H9 (cell line): ENCODE measurements at regions not wholly inside any gene's neighbourhood (a gene's known extent, or its start where the extent isn't known, plus 50 kb on each side); places are given as distances from the start of the nearest gene placed in this dataset.

Source experiments
- DNase-seq: peaks from one replicate; pipeline ENCODE4 v3.0.0-alpha.2; 2017
- H2AFZ ChIP-seq: one replicate; pipeline ENCODE4 v1.6.1; 2013; ENCODE audit warnings: mild to moderate bottlenecking, low read length, control low read depth, moderate library complexity
- H2AK5ac ChIP-seq: 2 replicates; pipeline ENCODE4 v1.6.1; 2013; ENCODE audit warnings: low read length, control low read depth, mixed read lengths; ENCODE audit not compliant: insufficient read length
- H2BK120ac ChIP-seq: one replicate; pipeline ENCODE4 v1.6.1; 2013; ENCODE audit warnings: low read depth, mild to moderate bottlenecking, low read length, control low read depth, inconsistent platforms; ENCODE audit not compliant: poor library complexity, severe bottlenecking
- H2BK12ac ChIP-seq: 2 replicates; pipeline ENCODE4 v1.6.1; 2013; ENCODE audit warnings: low read length, control low read depth, mixed read lengths, low read depth; ENCODE audit not compliant: insufficient read length
- H2BK15ac ChIP-seq: 2 replicates; pipeline ENCODE4 v1.6.1; 2013; ENCODE audit warnings: low read depth, low read length, control low read depth
- H2BK20ac ChIP-seq: one replicate; pipeline ENCODE4 v1.6.1; 2013; ENCODE audit warnings: low read depth, mild to moderate bottlenecking, low read length, control low read depth, inconsistent platforms; ENCODE audit not compliant: poor library complexity, severe bottlenecking
- H2BK5ac ChIP-seq: 2 replicates; pipeline ENCODE4 v1.6.1; 2013; ENCODE audit warnings: low read length, control low read depth, mixed read lengths; ENCODE audit not compliant: insufficient read length
- H3K14ac ChIP-seq: 2 replicates; pipeline ENCODE4 v1.6.1; 2013; ENCODE audit warnings: low read length, control low read depth; ENCODE audit not compliant: insufficient read depth
- H3K18ac ChIP-seq: 2 replicates; pipeline ENCODE4 v1.6.1; 2013; ENCODE audit warnings: low read depth, mild to moderate bottlenecking, mixed read lengths, low read length, control low read depth; ENCODE audit not compliant: insufficient read length
- H3K23ac ChIP-seq: 2 replicates; pipeline ENCODE4 v1.6.1; 2013; ENCODE audit warnings: low read length, control low read depth, mixed read lengths, low read depth; ENCODE audit not compliant: insufficient read length
- H3K23me2 ChIP-seq: 2 replicates; pipeline ENCODE4 v1.6.1; 2013; ENCODE audit warnings: low read depth, mild to moderate bottlenecking, mixed read lengths, low read length, control low read depth; ENCODE audit not compliant: insufficient read length, poor library complexity, severe bottlenecking
- H3K27ac ChIP-seq: 2 replicates; pipeline ENCODE4 v1.5.1; 2013; ENCODE audit warnings: low read length, control low read depth, mixed read lengths, low read depth; ENCODE audit not compliant: insufficient read length
- H3K27me3 ChIP-seq: 2 replicates; pipeline ENCODE4 v1.6.1; 2013; ENCODE audit warnings: low read length, control low read depth, inconsistent platforms; ENCODE audit not compliant: insufficient read depth
- H3K4ac ChIP-seq: 2 replicates; pipeline ENCODE4 v1.6.1; 2013; ENCODE audit warnings: low read depth, mild to moderate bottlenecking, control low read depth, inconsistent platforms, low read length, moderate library complexity
- H3K4me1 ChIP-seq: 2 replicates; pipeline ENCODE4 v1.6.1; 2013; ENCODE audit warnings: low read length, control low read depth, inconsistent platforms; ENCODE audit not compliant: insufficient read depth
- H3K4me2 ChIP-seq: 2 replicates; pipeline ENCODE4 v1.6.1; 2013; ENCODE audit warnings: low read length, control low read depth, mixed read lengths; ENCODE audit not compliant: insufficient read length, insufficient read depth
- H3K56ac ChIP-seq: 2 replicates; pipeline ENCODE4 v1.6.1; 2013; ENCODE audit warnings: low read depth, mild to moderate bottlenecking, mixed read lengths, low read length, control low read depth; ENCODE audit not compliant: insufficient read length
- H3K79me1 ChIP-seq: 2 replicates; pipeline ENCODE4 v1.6.1; 2013; ENCODE audit warnings: low read depth, mild to moderate bottlenecking, moderate library complexity, low read length, control low read depth, inconsistent platforms; ENCODE audit not compliant: insufficient read depth, poor library complexity, severe bottlenecking
- H3K79me2 ChIP-seq: 2 replicates; pipeline ENCODE4 v1.6.1; 2013; ENCODE audit warnings: low read length, control low read depth, inconsistent platforms; ENCODE audit not compliant: insufficient read depth
- H3K9ac ChIP-seq: 2 replicates; pipeline ENCODE4 v1.6.1; 2013; ENCODE audit warnings: low read length, control low read depth, mixed read lengths; ENCODE audit not compliant: insufficient read length; ENCODE audit errors: extremely low read depth
- H3K9me3 ChIP-seq: one replicate; pipeline ENCODE4 v1.6.1; 2013; ENCODE audit warnings: low read depth, low read length, inconsistent platforms; ENCODE audit not compliant: control insufficient read depth
- H3T11ph ChIP-seq: one replicate; pipeline ENCODE4 v1.6.1; 2013; ENCODE audit warnings: mild to moderate bottlenecking, low read length, control low read depth, inconsistent platforms
- H4K20me1 ChIP-seq: one replicate; pipeline ENCODE4 v1.6.1; 2013; ENCODE audit not compliant: control insufficient read depth, insufficient read length, insufficient read depth
- H4K5ac ChIP-seq: 2 replicates; pipeline ENCODE4 v1.6.1; 2013; ENCODE audit warnings: low read depth, mild to moderate bottlenecking, mixed read lengths, low read length, control low read depth; ENCODE audit not compliant: insufficient read length
- H4K8ac ChIP-seq: replicated peaks from 2 replicates; pipeline ENCODE4 v1.6.1; 2013; ENCODE audit warnings: low read length, control low read depth, mixed read lengths, low read depth; ENCODE audit not compliant: insufficient read length
- H4K91ac ChIP-seq: 2 replicates; pipeline ENCODE4 v1.6.1; 2013; ENCODE audit warnings: low read depth, mild to moderate bottlenecking, moderate library complexity, mixed read lengths, low read length, control low read depth; ENCODE audit not compliant: insufficient read length
- H3K27ac Mint-ChIP-seq, 3 experiments: 2 replicates in 2 of 3; 3 replicates in 1 of 3; pipeline ENCODE4 v1.8.0; 2020 to 2021; ENCODE audit warnings: mixed read lengths in 3 of 3, mild to moderate bottlenecking in 1 of 3, moderate library complexity in 1 of 3
- H3K27me3 Mint-ChIP-seq: 2 replicates; pipeline ENCODE4 v1.8.0; 2021; ENCODE audit warnings: low read depth, mild to moderate bottlenecking, moderate library complexity, mixed read lengths
- H3K36me3 Mint-ChIP-seq, 3 experiments: 2 replicates in 2 of 3; 3 replicates in 1 of 3; pipeline ENCODE4 v1.8.0; 2020 to 2021; ENCODE audit warnings: low read depth in 3 of 3, mixed read lengths in 3 of 3; ENCODE audit not compliant: insufficient read depth in 1 of 3
- H3K4me1 Mint-ChIP-seq, 2 experiments: 2 replicates each; pipeline ENCODE4 v1.8.0; 2020; ENCODE audit warnings: mixed read lengths in 2 of 2
- H3K4me3 Mint-ChIP-seq, 2 experiments: 2 replicates in 1 of 2; 3 replicates in 1 of 2; pipeline ENCODE4 v1.8.0; 2020 to 2021; ENCODE audit warnings: mild to moderate bottlenecking in 2 of 2, mixed read lengths in 2 of 2, moderate library complexity in 1 of 2
- H3K9me3 Mint-ChIP-seq, 2 experiments: 2 replicates in 1 of 2; 3 replicates in 1 of 2; pipeline ENCODE4 v1.8.0; 2020; ENCODE audit warnings: mild to moderate bottlenecking in 2 of 2, mixed read lengths in 2 of 2, moderate library complexity in 1 of 2
- WGBS: extraction: QIAGEN DNeasy Blood & Tissue Kit; methylation state at CpG from one replicate; pipeline ENCODE4 v1.1.7; 2013; ENCODE audit warnings: missing lambda C conversion rate, low lambda C conversion rate, mixed read lengths; ENCODE audit not compliant: insufficient read length; ENCODE audit errors: extremely low coverage; 5-methylcytosine and 5-hydroxymethylcytosine counted together
- TF ChIP-seq, protein P1 (sequence below): fragments of 200-600 bp; sonication (generic); conservative IDR thresholded peaks from 3 replicates; pipeline ENCODE4 v1.8.0; 2021; ENCODE audit warnings: antibody characterized with exemption, mild to moderate bottlenecking

DNA sequence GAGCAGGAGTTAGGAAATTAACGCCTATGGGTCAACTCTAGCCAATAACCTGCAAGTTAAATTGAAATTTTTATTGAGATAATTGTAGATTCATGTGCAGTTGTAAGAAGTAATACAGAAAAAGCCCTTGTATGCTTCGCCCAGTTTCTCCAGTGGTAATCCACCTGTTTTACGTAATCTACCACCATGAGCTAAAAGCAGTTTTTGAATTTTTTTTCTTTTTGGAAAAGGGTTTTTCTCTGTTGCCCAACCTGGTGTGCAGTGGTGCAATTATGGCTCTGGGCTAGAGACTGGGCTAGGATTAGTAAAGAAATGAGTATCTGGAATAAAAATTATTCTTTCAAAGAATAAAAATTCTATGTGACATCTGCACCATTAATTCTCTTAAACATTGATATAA is 116.2 kb downstream of the ZFP64 start:
- H3K9me3 ChIP-seq, result no peaks in the 10 kb centered on the region
- no peak overlapping the region for H4K91ac ChIP-seq
- no peaks in the 10 kb centered on the region for H3K4me1 ChIP-seq
- peaks cover 0 to 4% of the 10 kb centered on the region in 2 experiments; a peak in 2 of 4 replicates for H3K4me1 Mint-ChIP-seq
- TF ChIP-seq, protein P1, sequence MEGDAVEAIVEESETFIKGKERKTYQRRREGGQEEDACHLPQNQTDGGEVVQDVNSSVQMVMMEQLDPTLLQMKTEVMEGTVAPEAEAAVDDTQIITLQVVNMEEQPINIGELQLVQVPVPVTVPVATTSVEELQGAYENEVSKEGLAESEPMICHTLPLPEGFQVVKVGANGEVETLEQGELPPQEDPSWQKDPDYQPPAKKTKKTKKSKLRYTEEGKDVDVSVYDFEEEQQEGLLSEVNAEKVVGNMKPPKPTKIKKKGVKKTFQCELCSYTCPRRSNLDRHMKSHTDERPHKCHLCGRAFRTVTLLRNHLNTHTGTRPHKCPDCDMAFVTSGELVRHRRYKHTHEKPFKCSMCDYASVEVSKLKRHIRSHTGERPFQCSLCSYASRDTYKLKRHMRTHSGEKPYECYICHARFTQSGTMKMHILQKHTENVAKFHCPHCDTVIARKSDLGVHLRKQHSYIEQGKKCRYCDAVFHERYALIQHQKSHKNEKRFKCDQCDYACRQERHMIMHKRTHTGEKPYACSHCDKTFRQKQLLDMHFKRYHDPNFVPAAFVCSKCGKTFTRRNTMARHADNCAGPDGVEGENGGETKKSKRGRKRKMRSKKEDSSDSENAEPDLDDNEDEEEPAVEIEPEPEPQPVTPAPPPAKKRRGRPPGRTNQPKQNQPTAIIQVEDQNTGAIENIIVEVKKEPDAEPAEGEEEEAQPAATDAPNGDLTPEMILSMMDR, result no peak
- no peak overlapping the region for H3K4me2 ChIP-seq
- H4K20me1 ChIP-seq, result no peaks in the 10 kb centered on the region
- H2AK5ac ChIP-seq, result no peak overlapping the region
- H3K9me3 Mint-ChIP-seq, result no peaks in the 10 kb centered on the region
- no peaks in the 10 kb centered on the region for H3K27me3 Mint-ChIP-seq
- WGBS, result no CpG with 5 or more reads among the region's 3 CpGs
- H3K4ac ChIP-seq, result no peak overlapping the region
- no peaks in the 10 kb centered on the region for H3K27me3 ChIP-seq
- H3K23ac ChIP-seq, result no peak overlapping the region
- H3K14ac ChIP-seq, result no peak overlapping the region
- no peak overlapping the region for H4K5ac ChIP-seq
- no peaks in the 10 kb centered on the region for H3K79me1 ChIP-seq
- no peak overlapping the region for H4K8ac ChIP-seq
- no peak overlapping the region for H2AFZ ChIP-seq
- no peaks in the 10 kb centered on the region for H3K23me2 ChIP-seq
- peaks cover 2 to 21% (median 20%) of the 10 kb centered on the region in 3 experiments; a peak in 3 of 7 replicates for H3K36me3 Mint-ChIP-seq
- H3K27ac Mint-ChIP-seq, result no peak overlapping the region
- H2BK12ac ChIP-seq, result no peak overlapping the region
- no peak overlapping the region for H3K18ac ChIP-seq
- H3T11ph ChIP-seq, result no peak overlapping the region
- H2BK5ac ChIP-seq, result no peak overlapping the region
- no peak overlapping the region for H3K9ac ChIP-seq
- no peak overlapping the region for H2BK20ac ChIP-seq
- no peak for DNase-seq
- no peaks in the 10 kb centered on the region for H3K79me2 ChIP-seq
- H3K56ac ChIP-seq, result no peak overlapping the region
- H3K4me3 Mint-ChIP-seq, result no peak overlapping the region
- no peak overlapping the region for H2BK120ac ChIP-seq
- H2BK15ac ChIP-seq, result no peak overlapping the region
- H3K27ac ChIP-seq, result no peak overlapping the region
